ENCODE measurements at regions not wholly inside any gene's neighbourhood (a gene's known extent, or its start where the extent isn't known, plus 50 kb on each side); places are given as distances from the start of the nearest gene placed in this dataset.

- TF ChIP-seq CTCF (IDR thresholded peaks at IDR 0.05; ENCODE audit: low read depth, low read length, missing input control) (no peak), TAF1 (conservative IDR thresholded peaks at IDR 0.05) (no peak), REST (IDR thresholded peaks at IDR 0.05) (no peak)
- TF ChIP-seq, protein P1, sequence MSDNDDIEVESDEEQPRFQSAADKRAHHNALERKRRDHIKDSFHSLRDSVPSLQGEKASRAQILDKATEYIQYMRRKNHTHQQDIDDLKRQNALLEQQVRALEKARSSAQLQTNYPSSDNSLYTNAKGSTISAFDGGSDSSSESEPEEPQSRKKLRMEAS (IDR thresholded peaks at IDR 0.05) = no peak
Measured at GRCh38 chr11:107184986-107185385, 166.7 kb upstream of the GUCY1A2 start.

Data from liver (tissue), 3 donors.